ENCODE measurements at regions not wholly inside any gene's neighbourhood (a gene's known extent, or its start where the extent isn't known, plus 50 kb on each side); places are given as distances from the start of the nearest gene placed in this dataset.
"Not testable (repeated sequence)": the region's sequence is repeated elsewhere in the genome, so short reads cannot be mapped to it uniquely, and the experiment has no call there.

DNA sequence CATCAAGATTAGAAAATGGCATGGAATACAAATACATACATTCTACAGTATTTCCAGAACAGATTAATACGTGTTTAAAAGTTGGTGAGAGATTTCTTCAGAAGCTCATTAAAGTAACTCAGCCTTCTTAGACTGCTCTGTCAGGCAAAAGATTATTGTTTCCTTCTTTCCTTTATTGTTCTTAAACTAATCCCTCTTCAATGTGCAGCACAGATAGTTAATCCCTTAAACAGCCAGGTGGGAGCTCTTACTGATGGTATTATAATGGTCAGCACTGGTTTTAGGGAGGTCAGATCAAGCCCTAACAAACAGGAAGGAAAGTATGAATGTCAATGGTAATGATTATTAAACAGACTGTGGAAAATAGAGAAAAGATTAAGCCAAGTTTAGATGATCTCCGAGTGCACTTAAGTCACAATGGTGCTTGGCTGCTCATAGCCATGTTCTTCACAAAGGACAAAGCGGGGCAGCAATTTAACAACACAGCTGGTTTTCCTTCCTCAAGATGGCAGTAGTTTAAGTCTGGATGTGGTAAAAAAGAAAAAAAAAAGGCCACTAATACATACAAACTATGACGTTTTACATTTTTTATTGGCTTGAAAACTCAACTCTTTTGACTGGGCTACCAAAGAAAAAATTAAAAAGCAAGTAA lies 992.6 kb downstream of the PCDH9 start:
- DNase-seq (ENCODE audit: low read depth): no peak

DNA sequence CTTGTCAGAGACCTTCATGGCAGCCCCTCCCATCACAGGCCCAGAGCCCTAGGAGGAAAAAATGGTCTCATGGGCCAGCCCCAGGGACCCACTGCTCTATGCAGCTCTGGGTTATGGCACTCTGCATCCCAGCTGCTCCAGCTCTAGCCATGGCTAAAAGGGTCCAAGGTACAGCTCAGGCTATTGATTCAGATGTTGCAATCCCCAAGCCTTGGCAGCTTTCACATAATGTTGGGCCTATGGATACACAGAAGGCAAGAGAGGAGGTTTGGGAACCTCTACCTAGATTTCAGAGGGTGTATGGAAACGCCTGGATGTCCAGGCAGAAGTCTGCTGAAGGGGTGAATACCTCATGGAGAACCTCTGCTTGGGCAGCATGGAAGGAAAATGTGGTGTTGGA lies 996.0 kb downstream of the PCDH9 start:
- DNase-seq (ENCODE audit: low read depth): no peak

GRCh38 chr13:66231958-66232357 lies 998.2 kb downstream of the PCDH9 start:
- not testable (repeated sequence) for DNase-seq (ENCODE audit: low read depth)

GRCh38 chr13:66225072-66225471 lies 1005.1 kb downstream of the PCDH9 start:
- DNase-seq (ENCODE audit: low read depth): no peak

GRCh38 chr13:66224663-66225062 lies 1005.5 kb downstream of the PCDH9 start:
- DNase-seq (ENCODE audit: low read depth): no peak

- no peak for DNase-seq (ENCODE audit: low read depth)
Observed at GRCh38 chr13:66222926-66223325, 1007.2 kb downstream of the PCDH9 start.

- DNase-seq (ENCODE audit: low read depth): no peak
Observed at GRCh38 chr13:66222127-66222526, 1008.0 kb downstream of the PCDH9 start.

DNA sequence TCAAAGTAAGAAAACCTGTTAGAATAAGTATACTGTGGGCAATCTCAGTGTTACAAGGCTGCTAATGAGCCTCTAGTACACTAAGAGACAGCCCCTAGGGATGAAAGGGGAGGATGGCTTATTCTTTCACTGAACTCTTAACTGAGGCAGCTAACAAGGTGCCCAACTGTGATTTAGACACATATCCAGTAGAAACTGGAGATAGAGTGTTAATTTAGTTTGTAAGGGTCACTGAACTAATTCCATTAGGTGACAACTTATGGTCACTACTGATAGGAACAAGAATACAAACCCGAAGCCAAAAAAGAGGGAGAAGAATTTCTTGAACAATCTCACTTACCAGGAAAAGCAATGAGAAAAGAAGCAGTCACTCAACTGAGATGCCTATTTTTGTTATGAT lies 1010.6 kb downstream of the PCDH9 start:
- no peak for DNase-seq (ENCODE audit: low read depth)

- DNase-seq (ENCODE audit: low read depth): no peak
Observed at GRCh38 chr13:66218583-66218982, 1011.6 kb downstream of the PCDH9 start.

DNA sequence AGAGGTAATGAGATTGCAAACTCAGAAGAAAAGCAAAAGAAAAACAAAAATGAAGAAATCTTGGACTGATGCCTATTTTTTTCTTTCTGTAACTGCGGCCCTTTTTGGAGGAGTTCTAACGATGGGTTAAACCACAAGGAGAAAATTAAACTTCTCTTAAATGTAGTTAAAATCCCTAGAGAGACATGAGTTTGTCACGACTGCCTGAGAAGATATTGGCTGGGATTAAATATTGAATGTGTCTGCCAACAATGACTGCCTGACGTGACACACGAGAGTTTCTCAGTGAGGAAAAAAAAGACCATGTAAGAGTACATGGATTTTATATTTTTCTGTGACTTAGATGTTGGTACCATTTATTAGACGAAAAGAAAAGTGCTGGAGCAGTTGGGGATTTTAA lies 1013.4 kb downstream of the PCDH9 start:
- no peak for DNase-seq (ENCODE audit: low read depth)

DNA sequence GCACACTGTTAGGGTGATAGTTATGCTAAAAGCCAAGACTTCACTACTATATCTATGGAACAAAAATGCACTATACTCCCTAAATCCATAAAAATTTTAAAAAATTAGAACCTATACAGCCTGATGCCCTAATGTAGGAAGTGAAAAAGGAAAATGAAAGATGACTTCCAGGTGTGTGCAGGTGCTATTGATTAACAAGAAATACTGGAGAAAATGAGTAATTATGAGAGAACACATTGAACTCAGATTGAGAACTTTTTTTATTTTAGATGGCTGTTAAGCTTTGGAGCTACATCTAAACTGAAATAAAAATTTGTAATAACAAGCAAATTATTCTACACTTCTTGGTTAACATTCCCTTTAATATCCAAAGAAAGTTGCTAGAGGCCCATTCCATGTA lies 1015.7 kb downstream of the PCDH9 start:
- no peak for DNase-seq (ENCODE audit: low read depth)

DNA sequence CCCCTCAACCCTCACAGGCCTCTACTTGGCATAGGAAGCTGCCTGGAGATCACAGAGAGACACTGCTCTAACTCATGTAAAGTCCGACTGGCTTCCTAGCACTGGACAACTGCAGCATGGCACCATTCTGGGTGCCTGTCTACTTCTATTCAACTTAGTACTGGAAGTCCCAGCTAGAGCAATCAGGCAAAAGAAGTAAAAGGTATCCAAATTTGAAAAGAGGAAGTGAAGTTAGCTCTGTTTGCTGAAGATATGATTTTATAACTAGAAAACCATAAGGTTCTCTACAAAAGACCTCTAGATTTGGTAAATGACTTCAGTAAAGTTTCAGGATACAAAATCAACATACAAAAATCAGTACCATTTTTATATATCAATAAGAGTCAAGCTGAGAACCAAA lies 1017.6 kb downstream of the PCDH9 start:
- no peak for DNase-seq (ENCODE audit: low read depth)

DNA sequence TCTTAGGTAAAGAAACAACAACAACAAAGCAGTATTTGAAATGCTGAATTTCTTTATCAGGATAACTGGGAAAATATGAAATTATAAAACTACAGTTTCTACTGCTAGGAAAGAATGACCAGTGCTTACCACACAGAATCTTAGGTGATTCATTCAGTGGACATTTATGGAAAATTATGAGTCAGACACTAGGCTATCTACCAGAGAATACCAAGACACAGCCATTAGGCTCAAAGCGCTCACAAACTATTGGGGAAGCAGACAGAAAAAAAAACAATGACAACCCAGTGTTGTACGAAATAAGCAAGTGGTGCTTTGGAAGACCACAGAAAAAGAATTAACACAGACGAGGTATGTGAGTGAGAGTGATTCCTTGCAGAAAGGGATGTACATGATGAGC lies 1019.5 kb downstream of the PCDH9 start:
- no peak for DNase-seq (ENCODE audit: low read depth)

- no peak for DNase-seq (ENCODE audit: low read depth)
Observed at GRCh38 chr13:66208589-66208988, 1021.5 kb downstream of the PCDH9 start.

DNA sequence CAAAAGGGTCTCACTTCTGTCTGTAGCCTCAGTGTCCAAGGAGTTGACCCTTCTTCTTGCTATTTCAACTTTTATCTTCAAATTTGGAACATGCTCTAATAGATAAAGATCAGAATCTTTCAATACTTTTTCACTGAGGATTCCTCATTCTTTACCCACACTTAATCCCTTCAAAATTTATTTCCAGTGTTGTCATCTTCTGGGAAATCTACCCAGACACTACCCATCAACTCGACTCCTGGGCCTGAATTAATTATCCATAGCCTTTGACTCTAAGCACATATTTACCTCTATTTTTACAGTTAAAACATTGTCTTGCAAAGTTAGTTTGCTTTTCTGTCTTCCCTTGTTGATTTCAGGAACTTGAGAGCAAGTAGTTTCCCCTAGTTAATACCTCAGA lies 1022.5 kb downstream of the PCDH9 start:
- DNase-seq (ENCODE audit: low read depth): no peak

DNA sequence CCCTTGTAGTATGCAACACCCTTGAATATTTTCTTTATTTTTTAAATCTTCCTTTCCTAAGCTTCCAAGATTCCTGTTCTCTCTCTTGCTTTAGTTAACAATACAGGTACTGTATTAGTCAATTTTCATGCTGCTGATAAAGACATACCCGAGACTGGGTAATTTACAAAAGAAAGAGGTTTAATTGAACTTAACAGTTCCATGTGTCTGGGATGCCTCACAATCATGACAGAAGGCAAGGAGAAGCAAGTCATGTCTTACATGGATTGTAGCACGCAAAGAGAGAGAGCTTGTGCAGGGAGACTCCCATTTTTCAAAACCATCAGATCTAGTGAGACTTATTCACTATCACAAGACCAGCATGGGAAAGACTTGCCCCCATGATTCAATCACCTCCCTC lies 1024.3 kb downstream of the PCDH9 start:
- no peak for DNase-seq (ENCODE audit: low read depth)

DNA sequence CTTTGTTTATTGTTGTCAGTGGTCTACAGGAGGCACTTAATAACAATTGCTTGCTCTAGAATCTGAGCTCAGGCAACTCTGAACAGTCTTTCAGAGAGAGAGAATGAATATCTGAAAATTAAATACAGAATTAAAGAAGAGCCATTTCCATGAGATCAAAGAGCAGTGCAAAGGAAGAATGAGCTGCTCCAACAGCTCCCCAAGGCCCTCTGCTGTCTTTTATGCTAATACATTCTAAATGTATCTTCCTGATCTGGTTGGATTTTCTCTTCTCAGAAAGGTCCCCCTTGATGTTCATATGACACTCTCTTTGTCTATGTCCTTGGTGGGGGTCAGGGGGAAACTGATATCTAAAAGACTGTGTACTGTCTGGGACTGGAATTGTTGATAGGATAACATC lies 1029.6 kb downstream of the PCDH9 start:
- no peak for DNase-seq (ENCODE audit: low read depth)

DNA sequence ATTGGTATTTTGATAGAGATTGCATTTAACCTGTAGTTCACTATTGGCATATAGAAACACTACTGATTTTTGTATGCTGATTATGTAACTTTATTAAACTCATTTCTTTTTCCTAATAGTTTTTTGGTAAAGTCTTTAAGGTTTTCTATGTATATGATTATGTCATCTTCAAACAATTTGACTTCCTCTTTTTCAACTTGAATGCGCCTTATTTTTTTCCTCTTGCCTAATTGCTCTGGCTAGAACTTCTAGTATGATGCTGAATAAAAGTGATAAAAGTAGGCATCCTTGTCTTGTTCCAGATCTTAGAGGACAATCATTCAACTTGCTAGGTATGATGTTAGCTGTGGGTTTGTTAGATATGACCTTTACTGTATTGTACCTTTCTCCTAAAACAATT lies 1034.9 kb downstream of the PCDH9 start:
- no peak for DNase-seq (ENCODE audit: low read depth)

- no peak for DNase-seq (ENCODE audit: low read depth)
Observed at GRCh38 chr13:66189986-66190385, 1040.2 kb downstream of the PCDH9 start.

GRCh38 chr13:66180836-66181235 lies 1049.3 kb downstream of the PCDH9 start:
- no peak for DNase-seq (ENCODE audit: low read depth)

DNA sequence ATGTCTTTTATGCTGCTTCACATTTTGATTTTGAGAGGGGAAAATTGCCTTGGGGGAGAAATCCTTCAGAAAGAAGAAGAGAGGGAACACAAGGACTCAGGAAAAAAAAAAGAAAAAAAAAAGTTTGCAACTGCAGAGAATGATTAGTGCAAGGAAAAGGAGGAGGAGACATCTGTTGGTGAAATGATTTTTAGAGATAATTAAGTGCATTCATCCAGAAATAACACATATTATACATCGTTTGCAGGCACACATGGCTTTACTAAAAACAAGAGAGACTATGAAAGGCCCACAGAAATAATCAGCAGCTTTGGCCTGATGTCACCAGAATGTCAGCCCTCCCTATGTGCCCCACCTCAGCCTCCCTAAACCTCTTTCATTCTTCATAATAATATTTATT lies 1058.2 kb downstream of the PCDH9 start:
- DNase-seq (ENCODE audit: low read depth): no peak

GRCh38 chr13:66162470-66162869 lies 1067.7 kb downstream of the PCDH9 start:
- DNase-seq (ENCODE audit: low read depth): peak; percentile 5

- DNase-seq (ENCODE audit: low read depth): no peak
Observed at GRCh38 chr13:66159511-66159910, 1070.6 kb downstream of the PCDH9 start.

DNA sequence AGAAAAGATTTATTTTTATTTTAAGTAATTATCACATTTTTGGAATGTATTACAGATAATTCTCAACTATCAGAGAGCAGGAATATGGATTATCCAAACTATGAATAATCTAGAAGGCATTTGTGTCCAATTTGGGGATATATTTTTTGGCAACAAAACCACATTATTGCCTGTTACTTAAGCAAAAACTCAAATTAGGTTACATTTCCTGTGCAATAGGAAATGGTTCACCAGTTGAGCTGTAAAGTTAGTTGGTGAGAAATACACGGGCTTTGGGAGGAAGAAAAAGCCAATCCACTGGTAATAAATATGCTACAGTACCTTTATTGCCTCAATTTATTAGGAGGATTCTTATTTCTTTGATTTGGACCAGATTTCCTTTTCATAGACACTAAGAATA lies 1075.2 kb downstream of the PCDH9 start:
- no peak for DNase-seq (ENCODE audit: low read depth)

GRCh38 chr13:66154354-66154753 lies 1075.8 kb downstream of the PCDH9 start:
- DNase-seq (ENCODE audit: low read depth): no peak

All from CMK (cell line).